ENCODE measurements at regions not wholly inside any gene's neighbourhood (a gene's known extent, or its start where the extent isn't known, plus 50 kb on each side); places are given as distances from the start of the nearest gene placed in this dataset.

DNA sequence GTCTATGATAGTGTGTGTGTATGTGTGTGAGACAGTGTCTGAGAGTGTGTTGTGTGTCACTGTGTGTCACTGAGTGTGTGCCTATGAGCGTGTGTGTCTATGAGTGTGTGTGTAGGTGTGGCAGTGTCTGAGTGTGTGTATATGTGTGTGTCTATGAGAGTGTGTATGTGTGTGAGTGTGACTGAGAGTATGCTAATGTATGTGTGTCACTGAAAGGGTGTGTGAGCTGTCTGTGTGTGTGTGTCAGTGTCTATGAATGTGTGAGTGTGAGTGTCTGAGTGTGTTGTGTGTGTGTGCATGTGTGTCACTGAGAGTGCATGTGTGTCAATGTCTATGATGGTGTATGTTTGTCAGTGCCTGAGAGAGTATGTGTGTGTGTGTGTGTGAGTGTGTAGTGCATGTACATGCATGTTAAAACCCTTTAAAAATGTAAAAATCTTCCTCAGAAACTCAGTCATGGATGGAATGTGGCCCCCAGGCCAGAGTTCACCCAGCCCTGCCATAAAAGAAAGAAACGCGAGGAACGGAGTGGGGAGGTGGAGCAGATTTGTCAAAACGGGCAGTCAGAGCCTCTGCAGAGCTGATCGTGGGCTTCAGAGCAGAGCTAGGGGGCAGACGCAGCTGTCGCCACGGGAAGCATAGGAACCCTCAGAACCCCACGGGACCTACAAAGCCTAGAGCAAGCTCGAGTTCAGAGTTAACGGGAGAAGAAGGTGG lies 218.8 kb downstream of the CTTN start:
- CTCF ChIA-PET (ENCODE audit: partially characterized antibody), result no interaction called here
- Mint-ChIP-seq H3K27me3 (no peaks in the 10 kb centered on the region), H3K36me3 (no peaks in the 10 kb centered on the region), H3K4me3 (no peak overlapping the region), H3K9me3 (peaks cover 0 to 3% (median 0%) of the 10 kb centered on the region in 8 donors), H3K4me1 (no peaks in the 10 kb centered on the region), H3K27ac (no peak overlapping the region)
- DNase-seq, result no peak
- intact Hi-C loops (cut with micrococcal nuclease), result no loop called here
- no peak overlapping the region for H3K27ac ChIP-seq (ENCODE audit: low read depth, low read length)
- no peaks in the 10 kb centered on the region for H3K4me1 ChIP-seq (ENCODE audit: insufficient read depth, low read length)
- POLR2A ChIA-PET (ENCODE audit: partially characterized antibody), result no interaction called here
- no peak overlapping the region for H3K4me3 ChIP-seq (ENCODE audit: low read length in 2 of 2)
- no peaks in the 10 kb centered on the region for H3K27me3 ChIP-seq (ENCODE audit: insufficient read depth, low read length)
- H3K9me3 ChIP-seq (ENCODE audit: control insufficient read depth in 1 of 2, low read length in 2 of 2), result no peaks in the 10 kb centered on the region
- no peaks in the 10 kb centered on the region for H3K36me3 ChIP-seq (ENCODE audit: insufficient read depth, low read length)

DNA sequence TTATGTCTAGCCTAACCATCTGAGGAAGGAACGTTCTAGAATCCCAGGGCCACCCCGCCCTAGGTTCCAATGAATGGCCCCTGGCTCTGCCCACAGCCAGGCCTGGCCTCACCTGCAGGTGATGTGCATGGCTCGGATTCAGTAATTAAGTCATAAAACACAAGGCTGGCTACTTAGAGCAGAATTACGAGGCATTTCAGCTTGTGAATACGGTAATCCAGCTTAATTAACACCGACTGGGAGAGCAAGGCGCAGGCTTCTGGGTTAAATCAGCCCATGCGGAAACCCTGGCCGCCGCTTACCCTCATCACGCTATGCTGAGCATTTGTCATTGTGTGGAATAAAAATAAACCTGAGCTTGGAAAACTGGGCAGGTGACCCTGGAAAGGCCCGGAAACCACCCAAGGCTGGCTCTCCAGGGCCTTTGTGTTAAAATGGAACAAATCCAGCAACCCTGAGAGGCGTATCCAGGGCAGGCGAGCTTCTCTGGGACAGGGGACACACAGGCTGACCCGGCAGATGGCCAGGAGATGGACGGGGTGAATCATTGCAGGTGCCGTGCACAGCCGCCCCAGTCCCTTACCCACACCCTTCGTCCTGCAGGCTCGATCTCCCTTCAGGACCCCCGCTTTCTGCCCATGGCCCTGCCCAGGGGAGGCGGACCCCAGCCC lies 220.2 kb downstream of the CTTN start:
- H3K27ac ChIP-seq (ENCODE audit: low read depth, low read length), result no peak overlapping the region
- H3K9me3 ChIP-seq (ENCODE audit: control insufficient read depth in 1 of 2, low read length in 2 of 2), result no peaks in the 10 kb centered on the region
- H3K27ac Mint-ChIP-seq, result no peak overlapping the region
- no peaks in the 10 kb centered on the region for H3K27me3 ChIP-seq (ENCODE audit: insufficient read depth, low read length)
- H3K36me3 ChIP-seq (ENCODE audit: insufficient read depth, low read length), result no peaks in the 10 kb centered on the region
- no peaks in the 10 kb centered on the region for H3K4me1 Mint-ChIP-seq
- peaks cover 0 to 3% (median 0%) of the 10 kb centered on the region in 8 donors for H3K9me3 Mint-ChIP-seq
- no peak for DNase-seq
- CTCF ChIA-PET (ENCODE audit: partially characterized antibody), result no interaction called here
- no peaks in the 10 kb centered on the region for H3K36me3 Mint-ChIP-seq
- H3K4me3 Mint-ChIP-seq, result no peak overlapping the region
- peaks cover 0 to 2% of the 10 kb centered on the region in 2 donors for H3K27me3 Mint-ChIP-seq
- intact Hi-C loops (cut with micrococcal nuclease), result no loop called here
- H3K4me3 ChIP-seq (ENCODE audit: low read length in 2 of 2), result no peak overlapping the region
- POLR2A ChIA-PET (ENCODE audit: partially characterized antibody), result no interaction called here
- no peaks in the 10 kb centered on the region for H3K4me1 ChIP-seq (ENCODE audit: insufficient read depth, low read length)

DNA sequence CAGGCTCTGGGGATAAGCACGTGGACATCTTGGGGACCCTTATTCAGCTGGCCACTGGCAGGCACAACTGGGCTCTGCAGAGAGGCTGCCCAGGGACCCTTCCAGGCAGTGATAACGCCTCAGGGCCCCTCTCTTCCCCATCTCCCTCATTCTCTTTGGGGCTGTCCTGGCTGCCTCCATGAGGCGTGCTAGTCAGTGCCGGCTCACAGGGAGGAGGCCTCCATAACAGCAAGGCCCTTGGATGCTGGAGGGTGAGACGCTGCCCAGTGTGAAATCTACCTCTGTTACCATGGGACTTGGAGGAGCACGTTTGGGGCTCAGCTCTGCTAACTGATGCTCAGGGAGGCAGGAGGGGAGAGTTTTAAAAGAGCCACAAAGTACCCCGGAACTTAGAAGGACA lies 221.3 kb downstream of the CTTN start:
- H3K4me1 ChIP-seq (ENCODE audit: insufficient read depth, low read length), result no peaks in the 10 kb centered on the region
- DNase-seq, result no peak
- ChIA-PET CTCF (ENCODE audit: partially characterized antibody) (no interaction called here), POLR2A (ENCODE audit: partially characterized antibody) (no interaction called here)
- H3K27me3 Mint-ChIP-seq, result peaks cover 0 to 2% of the 10 kb centered on the region in 2 donors
- no peak overlapping the region for H3K27ac ChIP-seq (ENCODE audit: low read depth, low read length)
- no peaks in the 10 kb centered on the region for H3K36me3 Mint-ChIP-seq
- H3K36me3 ChIP-seq (ENCODE audit: insufficient read depth, low read length), result no peaks in the 10 kb centered on the region
- H3K27me3 ChIP-seq (ENCODE audit: insufficient read depth, low read length), result no peaks in the 10 kb centered on the region
- H3K4me3 ChIP-seq (ENCODE audit: low read length in 2 of 2), result no peak overlapping the region
- no peaks in the 10 kb centered on the region for H3K9me3 ChIP-seq (ENCODE audit: control insufficient read depth in 1 of 2, low read length in 2 of 2)
- no peak overlapping the region for H3K4me3 Mint-ChIP-seq
- no peak overlapping the region for H3K27ac Mint-ChIP-seq
- intact Hi-C loops (cut with micrococcal nuclease), result no loop called here
- peaks cover 0 to 3% (median 0%) of the 10 kb centered on the region in 8 donors for H3K9me3 Mint-ChIP-seq
- no peaks in the 10 kb centered on the region for H3K4me1 Mint-ChIP-seq

DNA sequence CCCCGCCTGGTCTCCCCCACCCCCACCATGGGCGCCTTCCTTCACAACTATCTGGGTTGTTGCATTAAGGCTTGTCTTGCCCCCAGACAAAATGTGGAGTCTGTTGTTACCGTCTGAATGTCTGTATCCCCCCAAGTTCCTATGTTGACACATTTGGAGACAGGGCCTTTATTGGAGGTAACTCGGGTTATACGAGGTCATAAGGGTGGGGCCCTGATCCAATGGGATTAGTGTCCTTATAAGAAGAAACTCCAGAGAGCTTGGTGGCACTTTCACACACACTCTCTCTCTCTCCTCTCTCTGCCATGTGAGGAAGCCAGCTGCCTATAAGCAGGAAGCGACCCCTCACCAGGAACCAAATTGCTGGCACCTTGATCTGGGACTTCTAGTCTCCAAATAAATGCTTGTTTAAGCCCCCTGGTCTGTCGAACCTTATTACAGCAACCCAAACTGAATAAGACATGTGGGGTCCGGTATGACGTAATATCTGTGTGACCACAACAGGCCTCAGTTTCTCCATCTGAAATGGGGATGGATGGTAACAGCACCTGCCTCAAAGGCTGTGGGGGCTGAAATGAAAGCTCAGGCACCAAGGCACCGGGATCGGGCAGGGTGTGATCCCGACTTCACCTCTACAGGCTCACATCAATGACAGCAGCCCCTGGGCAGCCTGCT lies 222.3 kb downstream of the CTTN start:
- Mint-ChIP-seq H3K27me3 (peaks cover 0 to 2% of the 10 kb centered on the region in 2 donors), H3K4me1 (no peaks in the 10 kb centered on the region), H3K9me3 (peaks cover 0 to 3% (median 0%) of the 10 kb centered on the region in 8 donors), H3K36me3 (no peaks in the 10 kb centered on the region), H3K4me3 (no peak overlapping the region), H3K27ac (no peak overlapping the region)
- ChIA-PET CTCF (ENCODE audit: partially characterized antibody) (no interaction called here), POLR2A (ENCODE audit: partially characterized antibody) (no interaction called here)
- no peak for DNase-seq
- Histone ChIP-seq H3K9me3 (ENCODE audit: control insufficient read depth in 1 of 2, low read length in 2 of 2) (no peaks in the 10 kb centered on the region), H3K4me3 (ENCODE audit: low read length in 2 of 2) (no peak overlapping the region), H3K27me3 (ENCODE audit: insufficient read depth, low read length) (no peaks in the 10 kb centered on the region), H3K4me1 (ENCODE audit: insufficient read depth, low read length) (no peaks in the 10 kb centered on the region), H3K36me3 (ENCODE audit: insufficient read depth, low read length) (no peaks in the 10 kb centered on the region), H3K27ac (ENCODE audit: low read depth, low read length) (no peak overlapping the region)
- intact Hi-C loops (cut with micrococcal nuclease), result no loop called here

DNA sequence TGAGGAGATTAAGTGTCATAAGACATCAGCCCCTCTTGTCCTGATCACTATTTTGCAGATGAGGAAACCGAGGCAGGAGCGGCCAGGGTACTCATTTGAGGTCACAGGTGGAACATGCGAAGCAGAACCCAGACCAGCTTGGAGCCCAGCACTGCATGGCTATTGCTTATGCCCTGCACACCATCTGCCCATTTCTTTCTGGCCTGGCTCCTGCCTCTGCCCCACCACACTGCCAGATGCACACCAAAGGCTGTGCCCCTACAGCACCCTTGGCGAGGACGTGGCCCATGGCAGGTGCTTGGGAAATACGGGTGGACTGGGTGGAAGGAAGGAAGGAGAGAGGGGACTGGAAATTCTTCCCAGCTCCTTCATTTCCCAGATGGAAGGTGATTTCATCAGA lies 222.9 kb downstream of the CTTN start:
- no peaks in the 10 kb centered on the region for H3K4me1 Mint-ChIP-seq
- no peaks in the 10 kb centered on the region for H3K4me1 ChIP-seq (ENCODE audit: insufficient read depth, low read length)
- ChIA-PET POLR2A (ENCODE audit: partially characterized antibody) (no interaction called here), CTCF (ENCODE audit: partially characterized antibody) (no interaction called here)
- H3K4me3 Mint-ChIP-seq, result no peak overlapping the region
- no peaks in the 10 kb centered on the region for H3K36me3 ChIP-seq (ENCODE audit: insufficient read depth, low read length)
- peaks cover 0 to 4% of the 10 kb centered on the region in 2 donors for H3K27me3 Mint-ChIP-seq
- H3K27ac Mint-ChIP-seq, result no peak overlapping the region
- no peaks in the 10 kb centered on the region for H3K27me3 ChIP-seq (ENCODE audit: insufficient read depth, low read length)
- no peak for DNase-seq
- H3K36me3 Mint-ChIP-seq, result no peaks in the 10 kb centered on the region
- H3K27ac ChIP-seq (ENCODE audit: low read depth, low read length), result no peak overlapping the region
- H3K9me3 Mint-ChIP-seq, result peaks cover 0 to 2% (median 0%) of the 10 kb centered on the region in 8 donors
- intact Hi-C loops (cut with micrococcal nuclease), result no loop called here
- H3K4me3 ChIP-seq (ENCODE audit: low read length in 2 of 2), result no peak overlapping the region
- H3K9me3 ChIP-seq (ENCODE audit: control insufficient read depth in 1 of 2, low read length in 2 of 2), result no peaks in the 10 kb centered on the region

DNA sequence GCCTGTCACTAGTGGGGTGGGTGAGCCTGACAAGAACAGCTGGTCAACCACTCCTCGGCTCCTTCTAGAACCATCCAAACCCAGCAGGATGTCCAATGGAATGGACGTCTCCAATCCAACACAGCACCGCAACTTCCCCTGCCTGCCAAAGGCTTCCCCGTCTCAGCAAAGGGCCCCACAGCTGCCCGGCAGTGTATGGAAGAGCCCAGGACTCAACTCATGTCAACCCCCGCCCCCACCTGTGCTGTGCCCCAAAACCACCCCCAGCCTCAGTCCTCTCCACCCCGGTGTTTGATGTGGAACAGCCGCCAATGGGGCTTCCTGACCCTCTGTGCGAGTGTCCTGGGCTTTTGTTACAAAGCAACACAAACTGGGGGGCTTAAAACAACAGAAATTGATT lies 223.8 kb downstream of the CTTN start:
- no peaks in the 10 kb centered on the region for H3K9me3 ChIP-seq (ENCODE audit: control insufficient read depth in 1 of 2, low read length in 2 of 2)
- no peaks in the 10 kb centered on the region for H3K4me1 ChIP-seq (ENCODE audit: insufficient read depth, low read length)
- Mint-ChIP-seq H3K4me1 (no peaks in the 10 kb centered on the region), H3K36me3 (no peaks in the 10 kb centered on the region), H3K9me3 (peaks cover 0 to 2% (median 0%) of the 10 kb centered on the region in 8 donors), H3K27ac (no peak overlapping the region), H3K27me3 (peaks cover 0 to 4% of the 10 kb centered on the region in 2 donors), H3K4me3 (no peak overlapping the region)
- DNase-seq, result no peak
- H3K27ac ChIP-seq (ENCODE audit: low read depth, low read length), result no peak overlapping the region
- H3K36me3 ChIP-seq (ENCODE audit: insufficient read depth, low read length), result no peaks in the 10 kb centered on the region
- intact Hi-C loops (cut with micrococcal nuclease), result no loop called here
- H3K4me3 ChIP-seq (ENCODE audit: low read length in 2 of 2), result no peak overlapping the region
- CTCF ChIA-PET (ENCODE audit: partially characterized antibody), result no interaction called here
- no peaks in the 10 kb centered on the region for H3K27me3 ChIP-seq (ENCODE audit: insufficient read depth, low read length)
- POLR2A ChIA-PET (ENCODE audit: partially characterized antibody), result no interaction called here

DNA sequence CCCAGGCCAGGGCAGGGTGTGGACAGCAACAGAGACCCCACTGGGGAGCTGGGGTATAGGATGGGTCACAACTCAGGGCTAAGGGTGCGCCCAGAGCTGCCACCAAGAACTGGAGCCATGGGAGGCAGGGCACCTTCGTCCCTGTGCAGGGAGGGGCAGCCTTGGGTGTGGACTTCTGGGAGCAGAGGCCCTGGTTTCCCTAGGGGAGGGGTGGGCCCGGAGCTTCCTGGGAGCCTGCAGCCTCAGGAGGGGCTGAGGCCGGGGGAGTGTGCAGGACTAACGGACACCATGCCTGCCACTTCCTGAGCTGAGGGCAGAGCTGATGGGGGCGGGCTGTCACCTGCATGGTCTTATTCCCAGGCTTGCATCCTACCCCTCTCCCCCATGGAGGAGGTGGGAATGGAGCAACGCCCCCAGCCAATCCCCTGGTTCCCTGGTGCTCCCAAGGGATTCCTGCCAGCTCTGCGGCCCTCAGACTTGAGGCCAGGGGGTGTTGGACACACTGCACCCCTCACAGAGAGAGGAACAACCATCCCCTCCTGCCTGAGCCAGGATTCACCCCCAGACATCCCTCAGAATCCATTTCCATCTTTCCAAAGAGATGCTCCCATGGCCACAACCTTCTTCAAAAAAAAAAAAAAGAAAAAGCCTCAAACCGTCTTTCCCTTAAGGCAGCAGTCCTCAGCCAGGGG lies 225.7 kb downstream of the CTTN start:
- no peaks in the 10 kb centered on the region for H3K9me3 ChIP-seq (ENCODE audit: control insufficient read depth in 1 of 2, low read length in 2 of 2)
- H3K27me3 Mint-ChIP-seq, result peaks cover 0 to 4% of the 10 kb centered on the region in 2 donors
- no peaks in the 10 kb centered on the region for H3K36me3 Mint-ChIP-seq
- no peak overlapping the region for H3K4me3 ChIP-seq (ENCODE audit: low read length in 2 of 2)
- H3K4me3 Mint-ChIP-seq, result no peak overlapping the region
- no peaks in the 10 kb centered on the region for H3K36me3 ChIP-seq (ENCODE audit: insufficient read depth, low read length)
- peaks cover 0 to 4% (median 0%) of the 10 kb centered on the region in 8 donors for H3K9me3 Mint-ChIP-seq
- no peaks in the 10 kb centered on the region for H3K4me1 ChIP-seq (ENCODE audit: insufficient read depth, low read length)
- CTCF ChIA-PET (ENCODE audit: partially characterized antibody), result no interaction called here
- H3K4me1 Mint-ChIP-seq, result no peaks in the 10 kb centered on the region
- H3K27ac Mint-ChIP-seq, result no peak overlapping the region
- POLR2A ChIA-PET (ENCODE audit: partially characterized antibody), result no interaction called here
- no peaks in the 10 kb centered on the region for H3K27me3 ChIP-seq (ENCODE audit: insufficient read depth, low read length)
- no peak overlapping the region for H3K27ac ChIP-seq (ENCODE audit: low read depth, low read length)
- intact Hi-C loops (cut with micrococcal nuclease), result no loop called here
- DNase-seq, result no peak

All from CD4-positive, alpha-beta memory T cell (primary cell).